Small intestine (tissue), 7 donors: ENCODE measurements at regions not wholly inside any gene's neighbourhood (a gene's known extent, or its start where the extent isn't known, plus 50 kb on each side); places are given as distances from the start of the nearest gene placed in this dataset.
"Not testable (repeated sequence)": the region's sequence is repeated elsewhere in the genome, so short reads cannot be mapped to it uniquely, and the experiment has no call there.

Source experiments
- DNase-seq, 2 donors: peaks; one replicate each; pipeline versions ENCODE4 v3.0.0 to v3.0.0-alpha.2; 2013
- FAIRE-seq: peaks from 2 replicates; lab custom pipeline; 2012; peaks lifted over from hg19 to GRCh38; lab: Jason Lieb, UNC
- H3K27ac ChIP-seq, 3 donors: one replicate each; pipeline ENCODE4 v1.5.1; 2013; ENCODE audit warnings: low read length in 2 of 3, mild to moderate bottlenecking in 2 of 3, control low read depth in 1 of 3, inconsistent platforms in 1 of 3, low read depth in 1 of 3, moderate library complexity in 1 of 3
- H3K27me3 ChIP-seq, 3 donors: one replicate each; pipeline ENCODE4 v1.6.1; 2013; ENCODE audit warnings: low read length in 3 of 3, inconsistent platforms in 1 of 3; ENCODE audit not compliant: control insufficient read depth in 3 of 3, insufficient read depth in 3 of 3
- H3K36me3 ChIP-seq, 3 donors: one replicate each; pipeline ENCODE4 v1.6.1; 2013; ENCODE audit warnings: low read length in 3 of 3, inconsistent platforms in 1 of 3, low read depth in 1 of 3, mild to moderate bottlenecking in 1 of 3, moderate library complexity in 1 of 3; ENCODE audit not compliant: control insufficient read depth in 3 of 3, insufficient read depth in 2 of 3
- H3K4me1 ChIP-seq, 3 donors: one replicate each; pipeline ENCODE4 v1.6.1; 2013; ENCODE audit warnings: low read length in 2 of 3, inconsistent platforms in 1 of 3, low read depth in 1 of 3, mild to moderate bottlenecking in 1 of 3, moderate library complexity in 1 of 3; ENCODE audit not compliant: control insufficient read depth in 3 of 3, insufficient read depth in 2 of 3
- H3K4me3 ChIP-seq, 3 donors: one replicate each; pipeline ENCODE4 v1.5.1; 2013; ENCODE audit warnings: low read length in 3 of 3, control low read depth in 1 of 3, inconsistent platforms in 1 of 3, low read depth in 1 of 3, mild to moderate bottlenecking in 1 of 3, moderate library complexity in 1 of 3
- H3K9me3 ChIP-seq, 2 donors: one replicate each; pipeline ENCODE4 v1.6.1; 2013; ENCODE audit warnings: low read depth in 1 of 2, low read length in 1 of 2; ENCODE audit not compliant: control insufficient read depth in 2 of 2, insufficient read depth in 1 of 2
- WGBS, 3 donors: extraction: QIAGEN DNeasy Blood & Tissue Kit; methylation state at CpG; one replicate each; pipeline ENCODE4 v1.1.7; 2013; 5-methylcytosine and 5-hydroxymethylcytosine counted together
- donor health status: healthy with polysubstance abuse.
- donor health status: control.
- donor health status: control.
- donor health status: Bipolar disorder and iron deficiency.
- donor health status: healthy.

DNA sequence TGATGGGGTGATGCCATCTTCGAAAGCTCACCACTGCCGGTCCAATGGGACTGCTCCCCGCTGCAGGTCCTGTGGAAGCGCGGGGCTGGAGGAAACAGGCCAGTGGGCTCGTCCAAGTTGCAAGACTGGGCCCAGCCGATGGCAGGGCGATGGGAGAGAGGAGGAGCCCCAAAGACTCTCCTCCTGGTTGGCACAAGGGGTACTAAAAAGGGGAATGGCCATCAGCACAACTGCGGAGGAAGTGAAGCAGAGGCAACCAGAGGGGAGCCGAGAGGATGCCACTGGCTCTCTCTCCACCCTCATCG lies 357.1 kb downstream of the SHANK2 start:
- Histone ChIP-seq H3K27ac (no peak overlapping the region), H3K27me3 (no peaks in the 10 kb centered on the region), H3K4me1 (no peaks in the 10 kb centered on the region), H3K9me3 (peaks cover 0 to 12% of the 10 kb centered on the region in 2 donors), H3K4me3 (no peak overlapping the region), H3K36me3 (peaks cover 0 to 27% (median 0%) of the 10 kb centered on the region in 3 donors)
- FAIRE-seq, result no peak
- no peak for DNase-seq
- 92 to 94% (median 94%) methylated on average over 11 of the region's 11 CpGs for WGBS, 3 donors

DNA sequence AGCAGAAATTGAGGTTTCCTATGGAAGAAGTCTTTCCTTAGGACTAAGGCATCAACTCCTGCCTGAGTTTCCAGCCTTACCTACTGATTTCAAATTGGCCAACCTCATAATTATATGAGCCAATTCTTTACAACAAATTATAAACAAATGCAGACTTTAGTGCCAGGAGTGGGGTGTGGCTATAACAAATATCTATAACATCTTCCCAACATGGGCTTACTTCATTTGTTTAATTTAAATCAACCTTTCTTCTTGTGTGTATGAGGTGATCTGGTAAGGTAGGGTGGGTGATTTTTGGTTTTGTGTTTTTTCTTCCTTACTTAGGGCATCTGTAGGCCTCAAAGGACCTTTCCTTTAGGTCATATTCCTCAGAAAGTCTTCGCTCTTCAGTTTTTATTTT lies 354.9 kb downstream of the SHANK2 start:
- H3K4me3 ChIP-seq, result no peak overlapping the region
- WGBS, 3 donors, result 84 to 97% (median 84%) methylated on average over 1 of the region's 1 CpG
- H3K27ac ChIP-seq, result no peak overlapping the region
- H3K27me3 ChIP-seq, result no peaks in the 10 kb centered on the region
- FAIRE-seq (no peak), DNase-seq (no peak)
- no peaks in the 10 kb centered on the region for H3K4me1 ChIP-seq
- H3K36me3 ChIP-seq, result peaks cover 0 to 25% (median 0%) of the 10 kb centered on the region in 3 donors
- peaks cover 0 to 12% of the 10 kb centered on the region in 2 donors for H3K9me3 ChIP-seq

DNA sequence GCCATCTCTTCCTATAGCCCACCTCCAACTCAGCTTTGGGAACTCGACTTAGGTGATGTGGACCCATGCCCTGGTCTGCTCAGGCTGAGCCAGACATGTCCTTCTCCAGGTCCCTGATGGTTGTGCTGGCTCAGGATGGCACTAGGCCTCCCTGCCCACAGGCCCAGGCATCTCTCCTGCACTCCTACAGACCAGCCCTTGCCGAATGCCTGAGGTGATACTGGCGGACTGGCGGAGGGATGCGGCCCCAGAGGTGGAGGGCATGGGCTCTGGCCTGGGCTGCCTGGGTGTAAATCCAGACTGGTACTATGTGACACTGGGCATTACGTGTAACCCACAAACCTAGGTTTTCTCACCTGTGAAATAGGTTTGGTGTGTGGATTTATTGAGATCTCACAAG lies 352.8 kb downstream of the SHANK2 start:
- H3K36me3 ChIP-seq, result peaks cover 0 to 16% (median 0%) of the 10 kb centered on the region in 3 donors
- no peak overlapping the region for H3K27ac ChIP-seq
- H3K27me3 ChIP-seq, result no peaks in the 10 kb centered on the region
- H3K4me1 ChIP-seq, result no peaks in the 10 kb centered on the region
- DNase-seq (no peak), FAIRE-seq (no peak)
- 94 to 96% (median 95%) methylated on average over 6 of the region's 6 CpGs for WGBS, 3 donors
- H3K4me3 ChIP-seq, result no peak overlapping the region
- peaks cover 0 to 12% of the 10 kb centered on the region in 2 donors for H3K9me3 ChIP-seq

DNA sequence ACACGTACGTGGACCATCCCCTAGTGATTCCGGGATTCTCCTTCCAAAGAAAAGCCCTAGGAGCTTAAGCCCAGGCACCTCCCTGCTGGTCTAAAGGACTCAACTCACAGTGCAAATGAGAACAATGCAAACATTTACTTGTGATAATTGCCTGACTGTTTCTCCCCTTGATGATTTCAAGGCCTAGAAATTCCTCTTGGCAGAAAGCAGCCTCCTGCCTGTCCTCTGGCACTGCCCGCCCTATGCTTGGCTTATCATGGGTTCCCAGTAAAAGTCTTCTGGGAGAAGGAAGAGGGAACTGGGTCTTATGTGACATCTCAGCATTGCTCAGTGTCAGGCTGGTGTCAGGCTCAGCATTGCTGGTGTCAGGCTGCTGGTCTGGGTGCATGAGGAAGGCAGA lies 351.8 kb downstream of the SHANK2 start:
- Histone ChIP-seq H3K4me1 (no peaks in the 10 kb centered on the region), H3K36me3 (peaks cover 0 to 10% (median 0%) of the 10 kb centered on the region in 3 donors), H3K27me3 (no peaks in the 10 kb centered on the region), H3K9me3 (peaks cover 0 to 18% of the 10 kb centered on the region in 2 donors), H3K27ac (no peak overlapping the region), H3K4me3 (no peak overlapping the region)
- DNase-seq (no peak), FAIRE-seq (no peak)
- 84 to 97% (median 88%) methylated on average over 4 of the region's 4 CpGs for WGBS, 3 donors

DNA sequence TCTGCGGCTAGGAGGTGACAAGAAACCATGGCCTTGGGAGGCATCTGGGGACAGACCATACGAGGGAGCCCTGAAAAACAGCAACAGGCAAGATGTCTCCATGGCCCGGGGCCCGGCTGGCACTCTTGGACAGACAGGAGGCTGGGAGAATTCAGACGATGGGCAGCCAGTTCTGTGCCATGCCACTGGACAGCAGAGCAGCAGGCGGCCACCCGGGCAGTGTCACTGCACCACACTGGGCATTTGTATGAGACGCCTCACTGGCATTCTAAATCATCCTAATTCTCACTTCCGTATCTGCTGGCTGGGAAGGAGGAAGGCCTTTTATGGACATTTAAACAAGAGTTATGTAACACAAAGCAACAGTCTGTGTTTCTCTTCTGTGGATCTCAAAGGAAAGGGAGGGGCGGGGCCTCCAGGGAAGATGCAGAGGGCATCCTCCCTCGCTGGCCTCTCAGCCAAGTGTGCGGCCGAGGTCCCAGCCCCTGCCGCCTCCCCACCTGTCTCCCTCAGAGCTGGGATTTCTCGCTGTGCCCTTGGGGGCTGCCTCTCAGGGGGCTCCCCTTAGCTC lies 350.3 kb downstream of the SHANK2 start:
- FAIRE-seq, result no peak
- H3K27me3 ChIP-seq, result no peaks in the 10 kb centered on the region
- H3K9me3 ChIP-seq, result peaks cover 0 to 21% of the 10 kb centered on the region in 2 donors
- H3K4me3 ChIP-seq, result no peak overlapping the region
- no peaks in the 10 kb centered on the region for H3K4me1 ChIP-seq
- peaks cover 0 to 21% (median 0%) of the 10 kb centered on the region in 3 donors for H3K36me3 ChIP-seq
- no peak overlapping the region for H3K27ac ChIP-seq
- WGBS, 3 donors, result 70 to 89% (median 85%) methylated on average over 15 of the region's 15 CpGs
- DNase-seq, result no peak

DNA sequence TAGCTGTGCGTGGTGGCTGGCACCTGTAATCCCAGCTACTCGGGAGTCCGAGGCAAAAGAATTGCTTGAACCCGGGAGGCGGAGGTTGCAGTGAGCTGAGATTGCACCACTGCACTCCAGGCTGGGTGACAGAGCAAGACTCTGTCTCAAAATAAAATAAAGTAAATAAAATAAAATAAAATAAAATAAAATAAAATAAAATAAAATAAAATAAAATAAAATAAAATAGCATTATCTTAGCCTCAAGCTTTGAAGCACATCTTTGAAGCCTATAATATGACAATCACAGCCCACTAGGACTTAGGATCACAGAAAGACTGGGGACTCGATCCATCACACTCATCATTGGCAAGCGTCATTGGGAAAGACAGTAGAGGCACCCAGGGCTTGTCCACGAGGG lies 349.1 kb downstream of the SHANK2 start:
- peaks cover 0 to 26% (median 0%) of the 10 kb centered on the region in 3 donors for H3K36me3 ChIP-seq
- WGBS, 3 donors, result 93 to 96% (median 93%) methylated on average over 8 of the region's 8 CpGs
- not testable (repeated sequence) for DNase-seq, H3K27me3 ChIP-seq, FAIRE-seq, H3K27ac ChIP-seq, H3K4me1 ChIP-seq, H3K4me3 ChIP-seq
- H3K9me3 ChIP-seq, result peaks cover 0 to 18% of the 10 kb centered on the region in 2 donors

DNA sequence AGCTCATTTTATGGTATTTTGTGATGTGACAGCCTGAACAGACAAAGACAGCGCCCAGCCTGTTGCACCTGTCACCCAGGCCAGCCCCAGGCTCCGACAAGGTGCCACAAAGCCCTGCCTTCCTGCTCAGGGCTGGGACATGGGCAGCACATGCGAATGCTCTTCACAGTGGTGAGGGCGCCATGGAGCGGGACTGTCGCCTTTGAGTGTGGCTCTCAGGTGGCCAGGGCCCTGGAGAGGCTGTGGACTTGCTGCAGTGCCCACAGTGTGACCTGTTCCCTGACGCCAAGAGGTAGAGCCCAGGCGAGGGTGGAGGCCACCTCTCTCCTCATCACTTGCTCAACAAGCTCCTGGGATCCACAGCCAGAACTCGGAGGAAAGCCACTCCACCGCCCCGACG lies 346.3 kb downstream of the SHANK2 start:
- H3K4me3 ChIP-seq, result no peak overlapping the region
- H3K36me3 ChIP-seq, result peaks cover 0 to 29% (median 0%) of the 10 kb centered on the region in 3 donors
- DNase-seq (no peak), FAIRE-seq (no peak)
- H3K4me1 ChIP-seq, result no peaks in the 10 kb centered on the region
- no peaks in the 10 kb centered on the region for H3K27me3 ChIP-seq
- peaks cover 0 to 10% of the 10 kb centered on the region in 2 donors for H3K9me3 ChIP-seq
- H3K27ac ChIP-seq, result no peak overlapping the region
- WGBS, 3 donors, result 91 to 95% (median 93%) methylated on average over 12 of the region's 12 CpGs

DNA sequence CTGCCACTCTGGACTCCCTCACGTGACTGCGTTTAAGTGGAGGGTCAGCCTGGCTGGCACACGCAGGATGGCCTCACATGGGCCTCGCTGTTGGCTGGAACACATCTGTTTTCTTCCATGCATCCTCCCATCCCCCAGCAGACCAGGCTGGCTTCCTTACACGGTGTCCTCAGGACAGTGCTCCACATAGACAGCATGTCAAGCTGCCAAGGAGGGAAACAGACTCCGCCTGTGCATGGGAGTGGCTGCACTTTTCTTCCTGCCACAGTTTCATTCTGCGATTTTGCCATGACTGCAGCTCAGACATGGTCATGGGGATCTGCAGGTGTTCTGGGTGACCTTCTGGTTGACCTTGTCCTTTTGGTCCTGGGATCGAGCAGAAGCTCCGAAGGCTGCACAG lies 344.2 kb downstream of the SHANK2 start:
- no peaks in the 10 kb centered on the region for H3K27me3 ChIP-seq
- H3K9me3 ChIP-seq, result peaks cover 0 to 10% of the 10 kb centered on the region in 2 donors
- H3K4me3 ChIP-seq, result no peak overlapping the region
- 54 to 74% (median 72%) methylated on average over 9 of the region's 9 CpGs for WGBS, 3 donors
- no peak for DNase-seq
- no peak overlapping the region for H3K27ac ChIP-seq
- peaks cover 0 to 25% (median 0%) of the 10 kb centered on the region in 3 donors for H3K36me3 ChIP-seq
- no peak for FAIRE-seq
- H3K4me1 ChIP-seq, result no peaks in the 10 kb centered on the region

DNA sequence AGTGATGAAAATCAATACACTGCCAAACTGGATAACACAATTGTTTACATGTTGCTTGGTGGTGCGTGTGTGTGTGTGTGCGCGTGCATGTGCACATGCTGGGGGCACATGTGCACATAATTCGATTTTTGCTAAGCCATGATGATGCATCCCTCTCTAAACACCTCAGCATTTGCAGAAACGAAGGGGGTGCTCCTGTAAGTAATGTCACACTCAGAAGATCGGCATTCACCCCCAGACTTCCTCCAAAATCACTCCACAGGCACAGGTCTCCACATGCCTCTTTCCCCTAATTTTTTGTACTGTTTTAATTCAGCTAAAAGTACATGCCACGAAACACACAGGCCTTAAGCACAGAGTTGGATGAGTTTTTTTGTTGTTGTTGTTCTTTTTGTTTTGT lies 341.5 kb downstream of the SHANK2 start:
- whole genome bisulfite sequencing, 3 donors, result 81 to 89% (median 83%) methylated on average over 7 of the region's 7 CpGs

More for the DNA sequence above, 341.5 kb downstream of the SHANK2 start:
- H3K27me3 ChIP-seq, result no peaks in the 10 kb centered on the region
- H3K4me3 ChIP-seq, result no peak overlapping the region
- FAIRE-seq, result no peak
- H3K36me3 ChIP-seq, result peaks cover 0 to 23% (median 0%) of the 10 kb centered on the region in 3 donors
- no peak for DNase-seq
- H3K4me1 ChIP-seq, result peaks cover 0 to 5% (median 0%) of the 10 kb centered on the region in 3 donors
- no peak overlapping the region for H3K27ac ChIP-seq
- H3K9me3 ChIP-seq, result peaks cover 0 to 3% of the 10 kb centered on the region in 2 donors
